HCT116 (cell line): ENCODE measurements at regions not wholly inside any gene's neighbourhood (a gene's known extent, or its start where the extent isn't known, plus 50 kb on each side); places are given as distances from the start of the nearest gene placed in this dataset.

Experiments used
- ATAC-seq: fragments of 200-7000 bp; cut with Tn5 transposase; 2 replicates; pipeline ENCODE4 v1.9.1; 2020; ENCODE audit warnings: mild to moderate bottlenecking, moderate library complexity
- BruUV-seq: library from RNA; stranded (reverse); fragments of 400-500 nt; replicated peaks from 2 replicates; lab custom pipeline; 2021; lab: Mats Ljungman, UMichigan
- CTCF ChIA-PET: fragments of 300-600 bp; sonication (Branson Sonifier 250); formaldehyde crosslinking; loops from one replicate; lab custom pipeline; 2021; ENCODE audit warnings: antibody characterized with exemption; lab: Charles Lee
- POLR2A ChIA-PET: fragments of 300-600, 350-600 bp; sonication (Branson Sonifier 250); formaldehyde crosslinking; loops from one replicate; lab custom pipeline; 2021; ENCODE audit warnings: antibody characterized with exemption; lab: Charles Lee
- RAD21 ChIA-PET, 2 experiments: fragments of 300-600 bp; sonication (Branson Sonifier 250); formaldehyde crosslinking; loops; one replicate each; lab custom pipeline; 2023; ENCODE audit warnings: low total read pairs in 2 of 2; ENCODE audit not compliant: uncharacterized antibody in 2 of 2, unreplicated experiment in 2 of 2, low non-redundant PET in 1 of 2; lab: Charles Lee
- DNase-seq: peaks from one replicate; pipeline ENCODE4 v3.0.0-alpha.2; 2010; ENCODE audit warnings: low read depth, low spot score
- H2AFZ ChIP-seq: fragments of 200-600 bp; shearing (Covaris generic), sonication (generic); 2 replicates; pipeline ENCODE4 v1.6.1; 2017; ENCODE audit warnings: low read depth, mixed run types, mixed read lengths, antibody characterized with exemption, low read length; ENCODE audit not compliant: poor library complexity, severe bottlenecking
- H3K27ac ChIP-seq: 2 replicates; pipeline ENCODE4 v1.5.1; 2012; ENCODE audit warnings: low read depth, low read length
- H3K27me3 ChIP-seq: fragments of 200-600 bp; sonication (generic); 2 replicates; pipeline ENCODE4 v1.6.1; 2016; ENCODE audit warnings: mixed run types, low read length, mixed read lengths; ENCODE audit not compliant: insufficient read depth
- H3K36me3 ChIP-seq, 2 experiments: fragments of 200-500 bp in 1 of 2; fragments of 200-600 bp in 1 of 2; sonication (Bioruptor generic) in 1 of 2; sonication (generic) in 1 of 2; 2 replicates each; pipeline versions ENCODE4 v1.5.1 to v1.6.1; 2014 to 2016; ENCODE audit warnings: low read length in 2 of 2, inconsistent platforms in 1 of 2, mixed read lengths in 1 of 2, mixed run types in 1 of 2; ENCODE audit not compliant: insufficient read depth in 2 of 2, control insufficient read depth in 1 of 2
- H3K4me1 ChIP-seq, 2 experiments: fragments of 200-600 bp in 1 of 2; sonication (generic) in 1 of 2; 2 replicates each; pipeline versions ENCODE4 v1.5.1 to v1.6.1; 2012 to 2017; ENCODE audit warnings: low read length in 2 of 2, inconsistent platforms in 1 of 2, mild to moderate bottlenecking in 1 of 2, mixed read lengths in 1 of 2, mixed run types in 1 of 2, moderate library complexity in 1 of 2; ENCODE audit not compliant: insufficient read depth in 2 of 2, control insufficient read depth in 1 of 2
- H3K4me2 ChIP-seq: fragments of 200-600 bp; sonication (generic); 2 replicates; pipeline ENCODE4 v1.6.1; 2017; ENCODE audit warnings: mixed run types, low read length, mixed read lengths
- H3K4me3 ChIP-seq, 2 experiments: fragments of 200-600 bp in 1 of 2; sonication (generic) in 1 of 2; replicated peaks in 1 of 2; 2 replicates each; pipeline ENCODE4 v1.5.1; 2011 to 2016; ENCODE audit warnings: low read length in 2 of 2, control low read depth in 1 of 2, low read depth in 1 of 2, mild to moderate bottlenecking in 1 of 2, mixed read lengths in 1 of 2, mixed run types in 1 of 2
- H3K79me2 ChIP-seq: fragments of 200-600 bp; sonication (generic); 2 replicates; pipeline ENCODE4 v1.6.1; 2017; ENCODE audit warnings: mild to moderate bottlenecking, mixed run types, low read length, moderate library complexity, mixed read lengths; ENCODE audit not compliant: insufficient read depth
- H3K9ac ChIP-seq: fragments of 200-600 bp; sonication (generic); 2 replicates; pipeline ENCODE4 v1.6.1; 2016; ENCODE audit warnings: low read length, mixed read lengths
- H3K9me2 ChIP-seq: fragments of 200-600 bp; sonication (generic), shearing (Covaris generic); 2 replicates; pipeline ENCODE4 v1.6.1; 2017; ENCODE audit warnings: mixed run types, mild to moderate bottlenecking, moderate library complexity; ENCODE audit not compliant: insufficient read depth
- H3K9me3 ChIP-seq, 2 experiments: fragments of 200-500 bp in 1 of 2; fragments of 200-600 bp in 1 of 2; sonication (Bioruptor generic) in 1 of 2; sonication (generic) in 1 of 2; 2 replicates each; pipeline ENCODE4 v1.6.1; 2014 to 2017; ENCODE audit warnings: low read length in 2 of 2, mixed read lengths in 2 of 2, inconsistent platforms in 1 of 2, low read depth in 1 of 2, mild to moderate bottlenecking in 1 of 2, mixed run types in 1 of 2, moderate library complexity in 1 of 2; ENCODE audit not compliant: control insufficient read depth in 1 of 2, insufficient read depth in 1 of 2
- H4K20me1 ChIP-seq: fragments of 200-600 bp; sonication (generic), shearing (Covaris generic); 2 replicates; pipeline ENCODE4 v1.6.1; 2017; ENCODE audit warnings: mixed run types, mild to moderate bottlenecking, moderate library complexity; ENCODE audit not compliant: insufficient read depth
- CBX3 ChIP-seq: IDR thresholded peaks from 2 replicates; pipeline ENCODE4 v1.6.1; 2012; ENCODE audit warnings: low read depth
- CEBPB ChIP-seq: IDR thresholded peaks from 2 replicates; pipeline ENCODE4 v1.6.1; 2012; ENCODE audit warnings: low read depth
- EZH2phosphoT487 ChIP-seq: fragments of 200-600 bp; IDR thresholded peaks from 2 replicates; pipeline ENCODE4 v1.6.1; 2018; ENCODE audit warnings: antibody characterized with exemption, borderline replicate concordance
- FOSL1 ChIP-seq: IDR thresholded peaks from 2 replicates; pipeline ENCODE4 v1.6.1; 2012; ENCODE audit warnings: low read depth
- MAX ChIP-seq: IDR thresholded peaks from 2 replicates; pipeline ENCODE4 v1.6.1; 2012
- POLR2A ChIP-seq: IDR thresholded peaks from 2 replicates; pipeline ENCODE4 v1.7.0; 2011; ENCODE audit warnings: borderline replicate concordance; ENCODE audit not compliant: insufficient read depth, insufficient read length; ENCODE audit errors: extremely low read depth
- POLR2AphosphoS5 ChIP-seq: IDR thresholded peaks from 2 replicates; pipeline ENCODE4 v1.6.1; 2011; ENCODE audit warnings: mild to moderate bottlenecking, low read depth, low read length, moderate library complexity
- RAD21 ChIP-seq: IDR thresholded peaks from 2 replicates; pipeline ENCODE4 v1.6.1; 2012; ENCODE audit warnings: low read depth, mild to moderate bottlenecking
- REST ChIP-seq: IDR thresholded peaks from 2 replicates; pipeline ENCODE4 v1.6.1; 2012; ENCODE audit warnings: low read depth
- SIN3A ChIP-seq: IDR thresholded peaks from 2 replicates; pipeline ENCODE4 v1.6.1; 2012; ENCODE audit warnings: low read depth
- SRF ChIP-seq: IDR thresholded peaks from 2 replicates; pipeline ENCODE4 v1.6.1; 2012; ENCODE audit warnings: low read depth
- TCF7L2 ChIP-seq: IDR thresholded peaks from 2 replicates; pipeline ENCODE4 v1.7.0; 2011; ENCODE audit warnings: borderline replicate concordance, inconsistent platforms; ENCODE audit not compliant: insufficient read depth, insufficient read length; ENCODE audit errors: extremely low read depth
- YY1 ChIP-seq: IDR thresholded peaks from 2 replicates; pipeline ENCODE4 v1.6.1; 2011; ENCODE audit warnings: low read length, low read depth, moderate library complexity, mild to moderate bottlenecking; ENCODE audit not compliant: insufficient replicate concordance; ENCODE audit errors: extremely low read depth
- ZNF274 ChIP-seq: fragments of 200-500 bp; sonication (Bioruptor generic); IDR thresholded peaks from 2 replicates; pipeline ENCODE4 v1.6.1; 2014; ENCODE audit warnings: mild to moderate bottlenecking, low read depth, low read length, inconsistent platforms
- intact Hi-C: fragments of 100-400 bp; cut with micrococcal nuclease; formaldehyde crosslinking; loops from 2 replicates; pipeline ENCODE4 v1.10.0; 2022

GRCh38 chr4:130296448-130296847 is 1200.5 kb downstream of the C4orf33 start:
- no peaks in the 10 kb centered on the region for H3K79me2 ChIP-seq
- H3K9me3 ChIP-seq, result no peaks in the 10 kb centered on the region
- CTCF ChIA-PET, result no interaction called here
- H3K27me3 ChIP-seq, result no peaks in the 10 kb centered on the region
- H3K36me3 ChIP-seq, result no peaks in the 10 kb centered on the region
- no peak overlapping the region for H3K27ac ChIP-seq
- H2AFZ ChIP-seq, result no peak overlapping the region
- no peaks in the 10 kb centered on the region for H4K20me1 ChIP-seq
- intact Hi-C loops, result no loop called here
- no TSS peak for BruUV-seq
- RAD21 ChIA-PET, result no interaction called here
- H3K4me1 ChIP-seq, result no peaks in the 10 kb centered on the region
- DNase-seq (no peak), ATAC-seq (no peak)
- H3K9ac ChIP-seq, result no peak overlapping the region
- no peaks in the 10 kb centered on the region for H3K9me2 ChIP-seq
- TF ChIP-seq CEBPB (no peak), REST (no peak), MAX (no peak), YY1 (no peak), RAD21 (no peak), POLR2AphosphoS5 (no peak), POLR2A (no peak), EZH2phosphoT487 (no peak), FOSL1 (no peak), SIN3A (no peak), ZNF274 (no peak), SRF (no peak), TCF7L2 (no peak), CBX3 (no peak)
- no peak overlapping the region for H3K4me3 ChIP-seq
- POLR2A ChIA-PET, result no interaction called here
- no peak overlapping the region for H3K4me2 ChIP-seq
